Ascending aorta (tissue), 2 donors: ENCODE measurements at regions not wholly inside any gene's neighbourhood (a gene's known extent, or its start where the extent isn't known, plus 50 kb on each side); places are given as distances from the start of the nearest gene placed in this dataset.

Experiments
- DNase-seq, 2 donors: peaks; one replicate each; pipeline ENCODE4 v3.0.0-alpha.2; 2019; ENCODE audit warnings: low spot score in 2 of 2
- H3K27ac ChIP-seq, 2 donors: fragments of 200-600 bp; sonication (generic); one replicate each; pipeline ENCODE4 v1.5.1; 2016 to 2017; ENCODE audit warnings: mild to moderate bottlenecking in 1 of 2
- H3K27me3 ChIP-seq: fragments of 200-600 bp; sonication (generic); one replicate; pipeline ENCODE4 v1.5.1; 2017
- H3K36me3 ChIP-seq, 2 donors: fragments of 200-600 bp; sonication (generic); one replicate each; pipeline ENCODE4 v1.5.1; 2016
- H3K4me1 ChIP-seq, 2 donors: fragments of 200-600 bp; sonication (generic); one replicate each; pipeline ENCODE4 v1.5.1; 2016 to 2017; ENCODE audit warnings: mild to moderate bottlenecking in 1 of 2
- H3K4me3 ChIP-seq, 2 donors: fragments of 200-600 bp; sonication (generic); one replicate each; pipeline ENCODE4 v1.5.1; 2016 to 2017; ENCODE audit warnings: mild to moderate bottlenecking in 1 of 2
- H3K9me3 ChIP-seq, 2 donors: fragments of 200-600 bp; sonication (generic); one replicate each; pipeline ENCODE4 v1.5.1; 2016
- CTCF ChIP-seq, 3 experiments: fragments of 200-600 bp in 2 of 3; fragments of 450-650 bp in 1 of 3; sonication (generic) in 2 of 3; IDR thresholded peaks; one replicate each; pipeline ENCODE4 v1.5.1; 2016 to 2019; ENCODE audit warnings: antibody characterized with exemption in 3 of 3, mild to moderate bottlenecking in 1 of 3, moderate library complexity in 1 of 3
- intact Hi-C: fragments of 100-400 bp; cut with DNase I; formaldehyde crosslinking; loops from one replicate; pipeline ENCODE4 v1.15.1; 2023

- no peaks in the 10 kb centered on the region for H3K4me1 ChIP-seq
- H3K27ac ChIP-seq = no peak overlapping the region
- no peaks in the 10 kb centered on the region for H3K27me3 ChIP-seq
- no peak overlapping the region for H3K4me3 ChIP-seq
- H3K36me3 ChIP-seq = no peaks in the 10 kb centered on the region
- intact Hi-C loops = no loop called here
- TF ChIP-seq CTCF (IDR thresholded peaks at IDR 0.05) = no peak
- H3K9me3 ChIP-seq = no peaks in the 10 kb centered on the region
- DNase-seq = no peak
Measured at GRCh38 chr3:72698154-72698917, 149.9 kb downstream of the SHQ1 start.

- no peaks in the 10 kb centered on the region for H3K9me3 ChIP-seq
- DNase-seq = no peak
- no peak for TF ChIP-seq CTCF (IDR thresholded peaks at IDR 0.05)
- no peak overlapping the region for H3K4me3 ChIP-seq
- H3K27me3 ChIP-seq = no peaks in the 10 kb centered on the region
- no peaks in the 10 kb centered on the region for H3K36me3 ChIP-seq
- intact Hi-C loops = no loop called here
- H3K27ac ChIP-seq = no peak overlapping the region
- H3K4me1 ChIP-seq = no peaks in the 10 kb centered on the region
Measured at GRCh38 chr3:72697717-72698116, 150.5 kb downstream of the SHQ1 start.

GRCh38 chr3:72696815-72697214 lies 151.4 kb downstream of the SHQ1 start:
- DNase-seq = no peak
- no peak for TF ChIP-seq CTCF (IDR thresholded peaks at IDR 0.05)
- H3K27me3 ChIP-seq = no peaks in the 10 kb centered on the region
- H3K4me1 ChIP-seq = no peaks in the 10 kb centered on the region
- H3K4me3 ChIP-seq = no peak overlapping the region
- H3K27ac ChIP-seq = no peak overlapping the region
- H3K9me3 ChIP-seq = no peaks in the 10 kb centered on the region
- intact Hi-C loops = no loop called here
- no peaks in the 10 kb centered on the region for H3K36me3 ChIP-seq

- Histone ChIP-seq H3K4me3 (no peak overlapping the region), H3K4me1 (no peaks in the 10 kb centered on the region), H3K9me3 (no peaks in the 10 kb centered on the region), H3K27me3 (no peaks in the 10 kb centered on the region), H3K36me3 (no peaks in the 10 kb centered on the region), H3K27ac (no peak overlapping the region)
- no peak for TF ChIP-seq CTCF (IDR thresholded peaks at IDR 0.05)
- intact Hi-C loops = no loop called here
- DNase-seq = no peak
Measured at GRCh38 chr3:72694398-72694797, 153.8 kb downstream of the SHQ1 start.

GRCh38 chr3:72692990-72693389 lies 155.3 kb downstream of the SHQ1 start:
- Histone ChIP-seq H3K27me3 (no peaks in the 10 kb centered on the region), H3K4me1 (no peaks in the 10 kb centered on the region), H3K27ac (no peak overlapping the region), H3K4me3 (no peak overlapping the region), H3K36me3 (no peaks in the 10 kb centered on the region), H3K9me3 (no peaks in the 10 kb centered on the region)
- DNase-seq = no peak
- intact Hi-C loops = no loop called here
- TF ChIP-seq CTCF (IDR thresholded peaks at IDR 0.05) = no peak

GRCh38 chr3:72690629-72691028 lies 157.6 kb downstream of the SHQ1 start:
- no peaks in the 10 kb centered on the region for H3K27me3 ChIP-seq
- no peak overlapping the region for H3K4me3 ChIP-seq
- no peaks in the 10 kb centered on the region for H3K9me3 ChIP-seq
- no peaks in the 10 kb centered on the region for H3K4me1 ChIP-seq
- DNase-seq = no peak
- no peaks in the 10 kb centered on the region for H3K36me3 ChIP-seq
- intact Hi-C loops = no loop called here
- no peak for TF ChIP-seq CTCF (IDR thresholded peaks at IDR 0.05)
- H3K27ac ChIP-seq = no peak overlapping the region
